SJCRH30 (cell line): ENCODE measurements at regions not wholly inside any gene's neighbourhood (a gene's known extent, or its start where the extent isn't known, plus 50 kb on each side); places are given as distances from the start of the nearest gene placed in this dataset.
"Not testable (repeated sequence)": the region's sequence is repeated elsewhere in the genome, so short reads cannot be mapped to it uniquely, and the experiment has no call there.

Source experiments
- DNase-seq, 2 experiments: peaks; one replicate each; pipeline ENCODE4 v3.0.0-alpha.2; 2015 to 2020
- H3K27ac ChIP-seq: fragments of 250-450 bp; sonication (Bioruptor Pico); 2 replicates; pipeline ENCODE4 v1.5.1; 2020; ENCODE audit warnings: mild to moderate bottlenecking, moderate library complexity
- H3K27me3 ChIP-seq: fragments of 250-450 bp; sonication (Bioruptor Pico); 2 replicates; pipeline ENCODE4 v1.5.1; 2020; ENCODE audit warnings: mild to moderate bottlenecking, moderate library complexity
- H3K36me3 ChIP-seq: fragments of 250-450 bp; sonication (Bioruptor Pico); 2 replicates; pipeline ENCODE4 v1.5.1; 2020; ENCODE audit warnings: mild to moderate bottlenecking, moderate library complexity
- H3K4me1 ChIP-seq: fragments of 250-450 bp; sonication (Bioruptor Pico); 2 replicates; pipeline ENCODE4 v1.5.1; 2020; ENCODE audit warnings: mild to moderate bottlenecking, moderate library complexity
- H3K4me3 ChIP-seq: fragments of 250-450 bp; sonication (Bioruptor Pico); 2 replicates; pipeline ENCODE4 v1.5.1; 2020; ENCODE audit warnings: mild to moderate bottlenecking, moderate library complexity
- H3K9me3 ChIP-seq: fragments of 250-450 bp; sonication (Bioruptor Pico); replicated peaks from 2 replicates; pipeline ENCODE4 v1.5.1; 2020; ENCODE audit warnings: mild to moderate bottlenecking, moderate library complexity

DNA sequence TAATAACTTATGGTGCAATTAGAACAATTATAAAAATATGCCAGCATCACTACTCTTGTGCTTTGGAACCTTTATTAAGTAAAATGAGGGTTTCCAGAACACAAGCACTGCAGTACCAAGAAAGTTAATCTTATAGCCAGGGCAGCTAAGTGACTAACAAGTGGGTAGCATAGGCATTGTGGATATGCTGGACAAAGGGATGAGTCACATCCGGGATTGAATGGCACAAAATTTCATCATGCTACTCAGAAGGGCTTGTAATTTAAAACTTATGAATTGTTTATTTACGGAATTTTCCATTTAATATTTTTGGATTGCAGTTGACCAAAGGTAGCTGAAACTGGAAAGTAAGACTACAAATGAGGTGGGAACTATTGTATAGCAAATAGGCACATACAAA is 250.6 kb downstream of the C7orf25 start:
- no peaks in the 10 kb centered on the region for H3K9me3 ChIP-seq
- no peaks in the 10 kb centered on the region for H3K27me3 ChIP-seq
- H3K36me3 ChIP-seq = no peaks in the 10 kb centered on the region
- H3K4me3 ChIP-seq = no peak overlapping the region
- DNase-seq = peak in 1 of 2 experiments; percentile 19
- H3K27ac ChIP-seq = no peak overlapping the region
- H3K4me1 ChIP-seq = peaks cover 7% of the 10 kb centered on the region

DNA sequence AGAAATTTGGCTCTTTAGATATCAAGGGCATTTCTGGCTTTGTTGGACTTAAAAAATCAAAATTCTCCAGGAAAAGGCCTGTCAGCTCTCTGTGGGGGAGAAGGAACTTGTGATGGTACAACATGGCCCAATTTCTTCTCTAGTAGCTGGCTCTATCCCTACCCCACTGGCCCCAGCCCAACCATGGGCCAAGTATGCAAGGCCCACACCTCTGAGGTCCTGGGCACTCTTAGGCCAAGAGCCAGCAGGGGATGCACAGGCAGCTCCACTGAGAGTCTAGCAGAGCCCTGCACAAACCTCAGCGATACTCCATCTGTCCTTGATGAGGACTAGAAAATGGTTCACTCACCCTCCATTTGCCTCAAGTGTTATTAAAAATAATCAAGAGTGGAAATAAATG is 261.2 kb downstream of the C7orf25 start:
- no peak for DNase-seq
- no peak overlapping the region for H3K27ac ChIP-seq
- H3K36me3 ChIP-seq = no peaks in the 10 kb centered on the region
- no peaks in the 10 kb centered on the region for H3K4me1 ChIP-seq
- H3K27me3 ChIP-seq = no peaks in the 10 kb centered on the region
- H3K4me3 ChIP-seq = no peak overlapping the region
- no peaks in the 10 kb centered on the region for H3K9me3 ChIP-seq

DNA sequence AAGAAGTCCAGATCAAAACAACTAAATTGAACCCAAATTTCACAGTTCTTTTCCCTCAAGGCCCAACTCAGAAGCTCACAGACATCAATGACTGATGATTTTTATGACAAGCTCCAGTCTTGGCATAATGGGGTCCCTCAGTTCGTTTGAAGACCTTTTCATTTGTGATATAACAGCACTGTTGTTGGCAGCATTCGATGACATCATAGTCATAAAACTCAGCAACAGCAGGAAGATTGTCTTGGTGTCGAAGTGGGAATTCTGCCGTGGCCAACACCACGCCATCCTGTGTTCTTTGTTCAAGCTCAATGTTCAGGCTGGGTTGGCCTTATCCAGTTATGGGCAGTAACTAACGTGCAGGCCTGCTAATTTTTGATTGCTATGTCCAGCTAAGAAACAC is 261.7 kb downstream of the C7orf25 start:
- no peak for DNase-seq
- Histone ChIP-seq H3K4me1 (no peaks in the 10 kb centered on the region), H3K36me3 (no peaks in the 10 kb centered on the region), H3K4me3 (no peak overlapping the region), H3K9me3 (no peaks in the 10 kb centered on the region), H3K27ac (no peak overlapping the region), H3K27me3 (no peaks in the 10 kb centered on the region)

DNA sequence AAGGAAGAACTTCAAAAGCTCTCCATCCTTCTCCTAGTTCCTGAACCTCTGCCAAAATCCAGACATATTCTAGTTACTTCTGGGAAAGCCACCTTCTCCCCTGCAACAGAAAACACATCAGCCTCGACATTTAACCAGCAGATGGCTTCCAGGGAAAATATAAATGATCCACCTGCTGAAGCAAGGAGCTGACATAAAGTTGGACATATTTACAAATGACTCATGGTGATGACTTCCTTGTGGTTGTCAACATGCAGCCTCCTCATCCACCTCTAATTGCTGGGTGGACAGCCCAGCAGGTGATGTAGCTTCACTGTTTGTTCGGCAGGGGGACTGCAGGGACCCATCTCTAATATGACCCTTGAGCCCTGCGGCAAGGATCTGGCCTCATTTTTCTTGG is 266.0 kb downstream of the C7orf25 start:
- Histone ChIP-seq H3K4me3 (no peak overlapping the region), H3K4me1 (no peaks in the 10 kb centered on the region), H3K9me3 (no peaks in the 10 kb centered on the region), H3K27ac (no peak overlapping the region), H3K27me3 (no peaks in the 10 kb centered on the region), H3K36me3 (no peaks in the 10 kb centered on the region)
- DNase-seq = no peak

DNA sequence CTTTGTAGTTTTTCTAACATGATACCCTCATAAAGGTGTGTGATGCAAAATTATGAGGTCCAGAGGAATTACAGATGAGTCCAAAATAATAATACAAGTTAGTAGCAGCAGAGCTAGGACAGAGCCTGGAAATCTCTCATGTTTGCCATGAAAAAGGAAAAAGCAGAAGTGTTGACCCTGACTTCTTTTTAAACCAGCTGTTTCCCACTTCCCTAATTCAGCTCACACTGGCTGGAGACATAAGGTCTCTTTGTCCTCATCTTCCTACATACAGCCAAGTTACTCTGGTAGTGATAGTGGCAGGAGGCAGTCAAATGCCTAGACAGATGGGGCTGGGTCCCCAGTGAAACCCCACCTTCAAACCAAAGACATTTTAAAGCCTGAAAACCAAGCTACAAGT is 269.2 kb downstream of the C7orf25 start:
- H3K27me3 ChIP-seq = no peaks in the 10 kb centered on the region
- no peaks in the 10 kb centered on the region for H3K4me1 ChIP-seq
- DNase-seq = no peak
- no peaks in the 10 kb centered on the region for H3K36me3 ChIP-seq
- no peaks in the 10 kb centered on the region for H3K9me3 ChIP-seq
- no peak overlapping the region for H3K27ac ChIP-seq
- no peak overlapping the region for H3K4me3 ChIP-seq

DNA sequence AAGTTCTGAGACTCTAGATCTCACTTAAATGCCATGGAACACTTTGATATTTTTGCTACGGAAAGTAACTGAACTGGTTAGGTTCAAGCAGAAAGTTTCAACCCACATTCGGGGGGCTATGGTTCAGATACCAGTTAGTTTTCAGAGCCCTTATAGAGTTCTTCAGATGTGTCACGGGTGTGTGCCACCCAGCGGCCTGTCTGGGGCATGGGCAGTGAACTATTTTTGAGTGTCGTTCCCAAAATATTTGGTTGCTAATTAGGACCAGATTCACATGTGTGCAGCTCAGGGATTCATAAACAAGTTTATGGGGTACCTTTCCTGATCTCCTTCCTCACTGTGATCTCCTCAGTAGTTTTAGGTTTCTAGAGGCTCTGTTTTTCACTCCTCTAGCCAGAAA is 271.9 kb downstream of the C7orf25 start:
- Histone ChIP-seq H3K27me3 (0 out of 2 replicates have a peak, but pooled peaks cover 2% of the 10 kb centered on the region), H3K27ac (no peak overlapping the region), H3K4me1 (no peaks in the 10 kb centered on the region), H3K36me3 (no peaks in the 10 kb centered on the region), H3K4me3 (no peak overlapping the region), H3K9me3 (no peaks in the 10 kb centered on the region)
- DNase-seq = peak in 1 of 2 experiments; percentile 9

DNA sequence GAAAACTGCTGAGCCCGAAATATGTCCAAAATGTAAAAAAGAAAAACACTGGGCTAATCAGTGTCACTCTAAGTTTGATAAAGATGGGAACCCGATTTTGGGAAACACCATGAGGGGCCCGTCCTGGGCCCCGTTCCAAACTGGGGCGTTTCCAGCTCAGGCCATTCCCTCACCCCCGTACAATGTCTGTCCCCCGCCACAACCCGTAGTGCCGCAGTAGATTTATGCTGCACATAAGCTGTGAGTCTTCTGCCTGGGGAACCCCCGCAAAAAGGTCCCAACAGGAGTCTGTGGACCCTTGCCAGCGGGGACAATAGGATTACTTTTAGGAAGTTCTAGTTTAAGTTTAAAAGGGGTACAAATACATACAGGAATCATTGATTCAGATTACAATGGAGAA is 275.5 kb downstream of the C7orf25 start:
- not testable (repeated sequence) for H3K27ac ChIP-seq, H3K27me3 ChIP-seq, DNase-seq, H3K9me3 ChIP-seq, H3K4me3 ChIP-seq, H3K36me3 ChIP-seq, H3K4me1 ChIP-seq

DNA sequence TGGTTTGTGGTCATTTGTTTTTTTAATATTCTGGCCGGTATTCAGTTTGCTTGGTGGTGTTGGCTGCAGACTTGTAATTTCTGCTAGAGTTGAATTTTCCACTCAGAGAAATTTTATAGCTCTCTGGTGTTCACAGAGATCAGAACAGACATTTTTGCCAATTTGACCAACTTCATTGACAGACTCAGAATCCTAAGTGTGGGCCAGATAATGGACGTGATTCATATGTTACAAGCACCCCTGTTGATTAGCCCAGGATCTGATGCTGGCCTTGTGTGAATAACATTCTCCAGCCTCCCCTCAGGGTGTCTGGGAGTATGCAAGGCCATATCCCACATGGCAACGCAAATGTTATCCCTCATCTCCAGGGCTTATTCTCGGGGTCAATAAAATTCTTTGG is 283.8 kb downstream of the C7orf25 start:
- no peaks in the 10 kb centered on the region for H3K4me1 ChIP-seq
- H3K27ac ChIP-seq = no peak overlapping the region
- no peaks in the 10 kb centered on the region for H3K9me3 ChIP-seq
- no peaks in the 10 kb centered on the region for H3K36me3 ChIP-seq
- DNase-seq = no peak
- H3K4me3 ChIP-seq = no peak overlapping the region
- H3K27me3 ChIP-seq = peaks cover 3% of the 10 kb centered on the region; the same call in 1 of the 2 replicates

DNA sequence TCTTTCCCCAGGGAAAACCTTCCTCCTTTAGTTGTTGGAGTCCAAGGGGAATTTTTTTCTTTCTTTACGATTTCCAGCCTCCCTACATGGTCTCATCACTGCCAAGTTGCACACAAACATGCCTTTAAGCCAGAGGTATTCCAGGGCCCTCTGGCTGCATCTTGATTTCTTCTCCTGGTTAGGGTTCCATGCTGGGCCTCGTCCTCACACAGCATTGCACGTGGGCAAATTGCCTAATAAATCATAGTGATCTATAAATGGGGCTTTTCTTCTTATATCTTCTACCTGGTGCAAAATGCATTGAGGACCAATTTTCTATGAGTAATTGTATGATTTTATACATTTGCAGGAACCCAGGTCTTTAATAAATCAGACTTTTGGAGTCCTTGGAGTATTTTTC is 284.2 kb downstream of the C7orf25 start:
- Histone ChIP-seq H3K27me3 (peaks cover under 1% of the 10 kb centered on the region; the same call in 1 of the 2 replicates), H3K27ac (no peak overlapping the region), H3K36me3 (no peaks in the 10 kb centered on the region), H3K4me3 (no peak overlapping the region), H3K4me1 (no peaks in the 10 kb centered on the region), H3K9me3 (no peaks in the 10 kb centered on the region)
- no peak for DNase-seq

DNA sequence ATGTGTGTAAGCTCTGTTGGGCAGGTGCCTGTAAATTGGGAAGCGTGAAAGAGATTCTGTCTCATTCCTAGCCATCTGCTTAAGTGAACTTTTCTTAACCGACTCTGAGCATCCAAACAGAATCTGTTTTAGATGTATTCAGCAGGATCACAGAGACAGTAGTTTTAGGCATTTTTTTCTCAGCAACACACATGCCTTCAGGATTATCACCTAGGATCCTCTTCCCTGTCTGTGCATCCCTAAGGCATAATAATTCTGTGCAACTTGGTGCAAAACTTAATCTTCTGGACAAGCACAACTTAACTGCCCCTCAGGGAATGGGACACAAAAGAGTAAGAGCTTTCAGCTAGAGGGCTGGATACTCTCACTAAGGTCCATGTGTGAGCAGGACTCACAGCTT is 284.8 kb downstream of the C7orf25 start:
- no peaks in the 10 kb centered on the region for H3K4me1 ChIP-seq
- H3K9me3 ChIP-seq = no peaks in the 10 kb centered on the region
- no peaks in the 10 kb centered on the region for H3K36me3 ChIP-seq
- no peak for DNase-seq
- no peaks in the 10 kb centered on the region for H3K27me3 ChIP-seq
- H3K27ac ChIP-seq = no peak overlapping the region
- no peak overlapping the region for H3K4me3 ChIP-seq

DNA sequence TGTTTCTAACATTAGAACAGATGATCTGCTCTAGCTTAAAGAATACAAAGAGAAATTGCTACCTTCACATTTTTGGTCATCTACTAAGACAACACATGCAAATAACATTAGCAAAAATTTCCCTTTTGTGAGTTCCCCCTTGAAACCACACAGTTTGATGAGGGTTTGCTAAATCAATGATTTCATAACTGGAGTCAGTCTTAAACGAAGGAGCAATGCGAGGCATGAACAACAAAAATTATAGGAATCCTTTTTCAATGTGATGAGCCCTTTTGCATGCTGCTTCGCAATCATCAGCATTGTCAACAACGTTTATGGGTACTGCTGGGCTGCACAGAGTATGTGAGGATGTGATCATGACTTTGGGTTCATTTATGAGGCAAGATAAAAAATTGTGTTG is 286.4 kb downstream of the C7orf25 start:
- Histone ChIP-seq H3K27ac (no peak overlapping the region), H3K4me3 (no peak overlapping the region), H3K9me3 (no peaks in the 10 kb centered on the region), H3K27me3 (no peaks in the 10 kb centered on the region), H3K36me3 (no peaks in the 10 kb centered on the region), H3K4me1 (no peaks in the 10 kb centered on the region)
- DNase-seq = no peak

DNA sequence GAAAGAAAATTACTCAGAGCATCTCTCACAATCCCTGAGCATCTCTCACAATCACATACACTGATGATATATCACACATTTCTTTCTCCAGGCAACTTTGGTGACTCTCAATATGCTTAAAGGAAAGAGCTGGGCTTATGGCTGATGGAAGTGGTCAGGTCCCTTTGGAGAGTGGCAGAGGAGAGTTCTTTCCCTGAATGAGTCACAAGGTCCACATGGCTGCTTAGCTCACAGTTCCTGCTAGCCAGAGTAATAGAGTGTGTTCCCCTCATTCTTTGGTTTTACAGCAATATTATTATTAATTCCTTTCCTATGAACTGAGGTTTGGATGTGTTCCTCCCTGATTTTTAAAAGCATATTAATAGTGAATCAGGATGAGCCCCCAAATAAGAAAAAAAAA is 287.4 kb downstream of the C7orf25 start:
- no peaks in the 10 kb centered on the region for H3K27me3 ChIP-seq
- no peaks in the 10 kb centered on the region for H3K9me3 ChIP-seq
- H3K4me3 ChIP-seq = no peak overlapping the region
- DNase-seq = no peak
- no peaks in the 10 kb centered on the region for H3K36me3 ChIP-seq
- H3K27ac ChIP-seq = no peak overlapping the region
- no peaks in the 10 kb centered on the region for H3K4me1 ChIP-seq

DNA sequence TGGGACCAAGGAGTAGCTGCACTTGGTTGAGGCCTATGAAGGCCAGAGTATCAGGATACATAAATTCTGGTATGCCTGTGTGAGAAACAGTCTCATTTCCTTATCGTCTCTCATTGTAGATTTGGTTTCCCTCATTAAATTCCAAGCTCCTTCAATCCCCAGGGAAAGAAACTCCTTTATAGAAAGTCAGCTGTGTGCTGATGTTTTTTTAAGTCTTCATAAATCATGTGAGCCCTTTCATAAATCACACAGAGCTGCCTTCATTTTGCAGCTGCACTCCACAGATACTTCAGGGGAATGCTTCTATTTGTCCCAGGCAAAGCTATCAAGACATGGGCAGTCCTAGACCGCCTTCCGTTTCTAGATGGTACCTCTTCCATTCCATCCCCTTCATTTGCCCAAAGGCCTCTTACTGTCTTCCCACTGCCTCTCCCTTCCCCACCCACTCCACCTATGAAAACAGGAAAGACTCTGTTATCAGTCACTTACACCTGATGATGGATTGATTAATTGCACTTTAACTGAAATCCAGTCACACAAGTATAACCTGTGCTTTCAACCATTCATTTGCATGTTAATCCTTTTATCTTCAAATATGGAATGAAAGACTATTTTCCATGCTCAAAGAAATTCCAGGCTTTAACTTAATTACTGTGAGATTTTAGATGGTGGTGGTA is 290.2 kb downstream of the C7orf25 start:
- Histone ChIP-seq H3K27ac (no peak overlapping the region), H3K27me3 (no peaks in the 10 kb centered on the region), H3K36me3 (no peaks in the 10 kb centered on the region), H3K4me3 (no peak overlapping the region), H3K9me3 (no peaks in the 10 kb centered on the region), H3K4me1 (0 out of 2 replicates have a peak, but pooled peaks cover 6% of the 10 kb centered on the region)
- DNase-seq = no peak

DNA sequence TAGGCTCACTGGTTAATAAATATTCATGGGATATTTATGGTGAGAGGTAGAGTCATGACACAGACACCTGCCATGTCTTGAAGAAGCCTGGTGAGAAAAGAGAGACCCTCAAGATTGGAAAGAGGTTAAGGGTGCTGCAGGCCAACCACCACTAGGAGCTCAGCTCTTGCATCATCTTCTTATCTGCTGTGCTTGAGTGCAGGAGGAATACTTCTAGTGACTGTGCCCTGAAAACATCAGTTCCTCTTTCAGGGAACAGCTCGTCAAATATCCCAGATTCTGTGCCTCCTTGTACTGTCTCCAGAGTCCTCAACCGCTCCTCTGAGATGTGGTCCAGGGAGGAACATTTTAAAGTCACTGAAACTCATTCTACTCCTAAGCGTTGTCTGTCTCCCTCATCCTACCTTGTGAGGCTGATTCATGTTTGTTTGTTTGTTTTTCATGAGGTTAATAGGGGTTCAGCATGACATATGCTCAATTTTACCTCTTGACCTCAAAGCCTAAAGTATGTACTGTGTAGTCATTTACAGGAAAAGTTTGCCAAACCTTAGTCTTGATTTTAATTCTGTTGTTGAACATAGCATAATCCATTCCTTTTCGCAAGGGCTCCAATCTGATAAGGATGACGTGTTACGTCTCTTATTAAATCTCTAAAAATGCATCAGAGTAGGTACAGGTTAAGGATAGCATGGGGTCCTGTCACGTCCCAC is 293.1 kb downstream of the C7orf25 start:
- no peaks in the 10 kb centered on the region for H3K27me3 ChIP-seq
- H3K4me1 ChIP-seq = 0 out of 2 replicates have a peak, but pooled peaks cover 6% of the 10 kb centered on the region
- H3K27ac ChIP-seq = no peak overlapping the region
- H3K36me3 ChIP-seq = no peaks in the 10 kb centered on the region
- H3K4me3 ChIP-seq = no peak overlapping the region
- H3K9me3 ChIP-seq = no peaks in the 10 kb centered on the region
- DNase-seq = no peak

DNA sequence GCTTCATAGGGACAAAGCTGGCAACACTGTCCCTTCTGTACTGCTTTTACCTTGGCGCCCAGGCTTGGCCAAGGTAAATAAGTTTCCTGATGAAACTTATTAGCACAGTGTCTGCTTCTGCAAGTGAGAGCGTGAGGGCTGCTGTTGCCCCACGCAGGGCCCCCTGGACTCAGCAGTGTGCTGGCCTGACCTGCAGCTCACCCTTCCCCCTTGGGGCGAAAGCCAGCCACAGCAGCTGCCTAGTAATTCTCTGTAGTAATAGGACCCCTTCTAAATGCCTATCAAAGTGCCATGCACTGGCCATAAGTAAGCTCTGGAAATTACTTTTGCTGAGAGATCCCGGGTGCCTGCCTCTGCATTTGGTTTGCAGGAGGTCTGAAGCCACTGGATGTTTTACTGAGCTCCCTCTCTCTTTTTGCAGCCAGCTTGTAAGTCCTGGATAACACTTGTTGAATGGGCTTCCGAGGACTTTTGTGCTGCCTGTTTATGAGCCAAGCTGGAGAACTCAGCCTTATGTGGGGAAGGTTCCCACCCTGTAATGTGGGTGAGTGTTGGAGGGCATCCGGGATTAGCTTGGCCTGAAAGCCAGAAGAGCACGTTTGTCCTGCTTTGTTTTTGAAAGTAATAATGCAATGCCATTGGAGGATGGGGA is 293.9 kb downstream of the C7orf25 start:
- H3K27me3 ChIP-seq = no peaks in the 10 kb centered on the region
- no peaks in the 10 kb centered on the region for H3K9me3 ChIP-seq
- H3K4me1 ChIP-seq = 0 out of 2 replicates have a peak, but pooled peaks cover 6% of the 10 kb centered on the region
- DNase-seq = peak; percentile 71 to 81
- peak overlapping the region; percentile 0; the same call in 1 of the 2 replicates for H3K27ac ChIP-seq
- H3K4me3 ChIP-seq = 0 out of 2 replicates have a peak overlapping the region, but pooled peaks have one; percentile 7
- H3K36me3 ChIP-seq = no peaks in the 10 kb centered on the region
